Retinal pigment epithelial cell (primary cell): ENCODE measurements at regions not wholly inside any gene's neighbourhood (a gene's known extent, or its start where the extent isn't known, plus 50 kb on each side); places are given as distances from the start of the nearest gene placed in this dataset.

Experiments
- DNase-seq: peaks from one replicate; pipeline ENCODE4 v3.0.0-alpha.2; 2010; ENCODE audit warnings: low read depth
- H3K4me3 ChIP-seq: 2 replicates; pipeline ENCODE4 v1.5.1; 2011; ENCODE audit warnings: mild to moderate bottlenecking, low read length, control low read depth, moderate library complexity
- TF ChIP-seq, protein P1 (sequence below): conservative IDR thresholded peaks from 2 replicates; pipeline ENCODE4 v1.5.1; 2011; ENCODE audit warnings: low read depth, low read length, control low read depth, inconsistent platforms

GRCh38 chr2:239630618-239631286 lies 229.9 kb upstream of the HDAC4 start:
- no peak for DNase-seq
- no peak overlapping the region for H3K4me3 ChIP-seq
- TF ChIP-seq, protein P1, sequence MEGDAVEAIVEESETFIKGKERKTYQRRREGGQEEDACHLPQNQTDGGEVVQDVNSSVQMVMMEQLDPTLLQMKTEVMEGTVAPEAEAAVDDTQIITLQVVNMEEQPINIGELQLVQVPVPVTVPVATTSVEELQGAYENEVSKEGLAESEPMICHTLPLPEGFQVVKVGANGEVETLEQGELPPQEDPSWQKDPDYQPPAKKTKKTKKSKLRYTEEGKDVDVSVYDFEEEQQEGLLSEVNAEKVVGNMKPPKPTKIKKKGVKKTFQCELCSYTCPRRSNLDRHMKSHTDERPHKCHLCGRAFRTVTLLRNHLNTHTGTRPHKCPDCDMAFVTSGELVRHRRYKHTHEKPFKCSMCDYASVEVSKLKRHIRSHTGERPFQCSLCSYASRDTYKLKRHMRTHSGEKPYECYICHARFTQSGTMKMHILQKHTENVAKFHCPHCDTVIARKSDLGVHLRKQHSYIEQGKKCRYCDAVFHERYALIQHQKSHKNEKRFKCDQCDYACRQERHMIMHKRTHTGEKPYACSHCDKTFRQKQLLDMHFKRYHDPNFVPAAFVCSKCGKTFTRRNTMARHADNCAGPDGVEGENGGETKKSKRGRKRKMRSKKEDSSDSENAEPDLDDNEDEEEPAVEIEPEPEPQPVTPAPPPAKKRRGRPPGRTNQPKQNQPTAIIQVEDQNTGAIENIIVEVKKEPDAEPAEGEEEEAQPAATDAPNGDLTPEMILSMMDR, result no peak

GRCh38 chr2:239629926-239630617 lies 229.3 kb upstream of the HDAC4 start:
- TF ChIP-seq, protein P1, result no peak
- H3K4me3 ChIP-seq, result no peak overlapping the region
- DNase-seq, result no peak

- DNase-seq, result no peak
- TF ChIP-seq, protein P1, result no peak
- no peak overlapping the region for H3K4me3 ChIP-seq
Observed at GRCh38 chr2:239626961-239627592, 226.3 kb upstream of the HDAC4 start.

DNA sequence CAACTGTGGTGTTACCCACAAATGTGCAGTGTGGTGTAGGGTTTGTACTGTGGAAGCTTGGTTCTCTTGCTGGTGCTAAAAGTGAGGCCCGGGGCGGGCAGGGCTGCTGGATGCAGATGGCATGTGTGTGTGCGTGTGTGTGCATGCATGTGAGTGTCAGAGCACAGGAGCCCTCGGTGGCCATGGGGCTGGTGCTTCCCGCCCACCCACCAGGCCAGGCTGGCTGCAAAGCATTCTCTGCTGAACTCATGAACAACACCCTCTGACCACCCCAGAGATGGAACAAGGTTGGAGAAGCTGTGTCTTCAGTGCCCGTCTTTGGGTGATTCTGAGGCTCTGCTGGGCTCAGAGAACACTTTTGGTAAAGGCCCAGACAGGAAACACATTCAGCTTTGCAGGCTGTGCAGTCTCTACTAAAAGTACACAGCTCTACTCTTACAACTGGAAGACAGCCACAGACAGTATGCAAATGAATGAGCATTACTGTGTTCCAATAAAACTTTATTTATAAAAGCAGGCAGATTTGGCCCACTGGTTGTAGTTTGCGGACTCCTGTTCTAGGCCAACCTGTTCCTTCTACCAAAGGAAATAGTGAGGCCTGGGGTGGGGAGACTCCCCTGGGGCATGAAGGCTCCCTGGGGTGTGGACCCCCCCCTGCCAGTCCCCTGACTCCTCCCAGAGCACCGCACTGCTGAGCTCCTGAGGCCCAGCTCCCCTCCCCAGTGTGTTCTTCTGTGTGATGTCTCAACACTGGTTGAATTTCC lies 225.3 kb upstream of the HDAC4 start:
- no peak overlapping the region for H3K4me3 ChIP-seq
- TF ChIP-seq, protein P1, result no peak
- DNase-seq, result no peak

DNA sequence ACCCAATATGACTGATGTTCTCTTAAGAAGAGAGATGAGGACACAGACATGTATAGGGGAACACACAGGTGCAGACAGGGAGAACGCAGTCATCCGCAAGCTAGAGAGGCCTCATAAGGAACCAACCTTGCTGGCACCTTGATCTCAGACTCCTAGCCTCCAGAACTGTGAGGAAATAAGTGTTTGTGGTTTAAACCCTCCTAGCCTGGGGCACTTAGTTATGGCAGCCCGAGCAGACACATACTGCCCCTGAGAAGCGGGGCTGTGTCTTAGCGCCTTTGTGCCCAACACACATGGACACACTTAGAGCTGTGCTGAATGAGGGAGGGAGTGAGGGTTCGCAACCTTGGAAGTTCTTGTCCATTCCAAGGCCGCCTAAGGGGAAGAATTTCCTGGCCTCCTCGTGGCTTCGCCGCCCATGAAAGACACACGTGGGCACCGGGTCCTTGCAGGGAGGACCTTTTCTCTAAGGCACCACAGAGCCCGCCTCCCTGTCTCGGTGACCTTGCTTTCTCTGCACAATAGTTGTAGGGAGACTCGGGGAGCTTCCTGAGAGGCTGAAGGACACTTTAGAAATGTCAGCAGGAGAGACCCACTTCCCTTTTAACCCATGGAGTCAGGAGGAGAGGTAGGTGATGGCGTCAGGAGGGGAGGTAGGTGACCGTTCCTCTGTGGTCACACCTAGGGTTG lies 224.5 kb upstream of the HDAC4 start:
- H3K4me3 ChIP-seq, result no peak overlapping the region
- DNase-seq, result no peak
- TF ChIP-seq, protein P1, result no peak

GRCh38 chr2:239621611-239622010 lies 220.8 kb upstream of the HDAC4 start:
- TF ChIP-seq, protein P1, result no peak
- DNase-seq, result no peak
- no peak overlapping the region for H3K4me3 ChIP-seq
